GM13976 (cell line): ENCODE measurements at regions not wholly inside any gene's neighbourhood (a gene's known extent, or its start where the extent isn't known, plus 50 kb on each side); places are given as distances from the start of the nearest gene placed in this dataset.

Experiments used
- DNase-seq: peaks from one replicate; pipeline ENCODE4 v3.0.0; 2012; ENCODE audit warnings: low spot score
- in situ Hi-C: fragments of 300-500 bp; cut with MboI; formaldehyde crosslinking; loops from one replicate; pipeline ENCODE4 v1.12.0; 2022; ENCODE audit warnings: low sequenced_read_pairs, mixed read lengths, inconsistent platforms; ENCODE audit not compliant: unreplicated experiment
- TF ChIP-seq, protein P1 (sequence below): IDR thresholded peaks from 2 replicates; pipeline ENCODE4 v1.5.1; 2012; ENCODE audit warnings: borderline replicate concordance, mild to moderate bottlenecking; ENCODE audit not compliant: insufficient read depth; ENCODE audit errors: extremely low read depth, missing control alignments, control extremely low read depth

DNA sequence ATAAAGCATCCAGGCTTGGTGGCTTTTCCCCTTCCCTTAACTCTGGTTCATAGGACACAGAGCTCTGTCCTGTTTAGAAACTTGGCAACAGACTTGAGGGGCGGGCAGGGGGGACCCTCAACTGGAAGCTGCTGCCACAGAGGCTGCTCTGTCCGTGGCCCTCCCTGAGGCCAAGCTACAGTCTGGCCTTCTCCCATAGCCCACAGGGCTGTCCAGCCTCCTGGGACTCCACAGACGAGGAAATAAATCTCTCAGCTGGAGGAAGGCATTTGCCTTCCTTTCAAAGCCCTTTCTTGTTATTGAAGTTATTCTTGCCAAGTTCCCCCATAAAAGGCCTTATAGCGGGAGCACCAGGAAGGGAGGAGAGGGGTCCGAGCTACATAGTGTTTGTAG lies 248.8 kb upstream of the TPM1 start:
- TF ChIP-seq, protein P1, sequence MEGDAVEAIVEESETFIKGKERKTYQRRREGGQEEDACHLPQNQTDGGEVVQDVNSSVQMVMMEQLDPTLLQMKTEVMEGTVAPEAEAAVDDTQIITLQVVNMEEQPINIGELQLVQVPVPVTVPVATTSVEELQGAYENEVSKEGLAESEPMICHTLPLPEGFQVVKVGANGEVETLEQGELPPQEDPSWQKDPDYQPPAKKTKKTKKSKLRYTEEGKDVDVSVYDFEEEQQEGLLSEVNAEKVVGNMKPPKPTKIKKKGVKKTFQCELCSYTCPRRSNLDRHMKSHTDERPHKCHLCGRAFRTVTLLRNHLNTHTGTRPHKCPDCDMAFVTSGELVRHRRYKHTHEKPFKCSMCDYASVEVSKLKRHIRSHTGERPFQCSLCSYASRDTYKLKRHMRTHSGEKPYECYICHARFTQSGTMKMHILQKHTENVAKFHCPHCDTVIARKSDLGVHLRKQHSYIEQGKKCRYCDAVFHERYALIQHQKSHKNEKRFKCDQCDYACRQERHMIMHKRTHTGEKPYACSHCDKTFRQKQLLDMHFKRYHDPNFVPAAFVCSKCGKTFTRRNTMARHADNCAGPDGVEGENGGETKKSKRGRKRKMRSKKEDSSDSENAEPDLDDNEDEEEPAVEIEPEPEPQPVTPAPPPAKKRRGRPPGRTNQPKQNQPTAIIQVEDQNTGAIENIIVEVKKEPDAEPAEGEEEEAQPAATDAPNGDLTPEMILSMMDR, result no peak
- in situ Hi-C loops, result no loop called here

DNA sequence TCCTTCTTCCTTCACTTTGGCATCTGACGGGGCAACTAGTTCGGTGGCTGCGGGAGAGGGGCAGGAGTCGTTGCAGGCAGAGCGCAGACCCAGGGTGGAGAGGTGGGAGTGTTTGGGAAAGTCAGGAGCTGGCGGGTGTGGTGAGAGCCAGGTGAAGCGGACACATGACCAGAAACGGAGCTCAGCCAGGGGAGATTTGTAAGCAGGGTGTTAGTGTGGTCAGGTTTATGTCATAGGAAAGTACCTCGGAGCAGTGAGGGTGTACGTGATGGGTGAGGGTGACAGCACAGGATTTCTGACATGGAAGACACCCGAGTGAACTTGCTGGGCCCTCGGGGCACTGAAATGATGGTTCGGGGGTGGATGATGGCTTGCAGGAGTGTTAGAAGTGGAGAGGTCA lies 247.4 kb upstream of the TPM1 start:
- TF ChIP-seq, protein P1, result no peak
- DNase-seq, result peak; percentile 45
- in situ Hi-C loops, result no loop called here

More for the DNA sequence above, 248.8 kb upstream of the TPM1 start:
- no peak for DNase-seq

DNA sequence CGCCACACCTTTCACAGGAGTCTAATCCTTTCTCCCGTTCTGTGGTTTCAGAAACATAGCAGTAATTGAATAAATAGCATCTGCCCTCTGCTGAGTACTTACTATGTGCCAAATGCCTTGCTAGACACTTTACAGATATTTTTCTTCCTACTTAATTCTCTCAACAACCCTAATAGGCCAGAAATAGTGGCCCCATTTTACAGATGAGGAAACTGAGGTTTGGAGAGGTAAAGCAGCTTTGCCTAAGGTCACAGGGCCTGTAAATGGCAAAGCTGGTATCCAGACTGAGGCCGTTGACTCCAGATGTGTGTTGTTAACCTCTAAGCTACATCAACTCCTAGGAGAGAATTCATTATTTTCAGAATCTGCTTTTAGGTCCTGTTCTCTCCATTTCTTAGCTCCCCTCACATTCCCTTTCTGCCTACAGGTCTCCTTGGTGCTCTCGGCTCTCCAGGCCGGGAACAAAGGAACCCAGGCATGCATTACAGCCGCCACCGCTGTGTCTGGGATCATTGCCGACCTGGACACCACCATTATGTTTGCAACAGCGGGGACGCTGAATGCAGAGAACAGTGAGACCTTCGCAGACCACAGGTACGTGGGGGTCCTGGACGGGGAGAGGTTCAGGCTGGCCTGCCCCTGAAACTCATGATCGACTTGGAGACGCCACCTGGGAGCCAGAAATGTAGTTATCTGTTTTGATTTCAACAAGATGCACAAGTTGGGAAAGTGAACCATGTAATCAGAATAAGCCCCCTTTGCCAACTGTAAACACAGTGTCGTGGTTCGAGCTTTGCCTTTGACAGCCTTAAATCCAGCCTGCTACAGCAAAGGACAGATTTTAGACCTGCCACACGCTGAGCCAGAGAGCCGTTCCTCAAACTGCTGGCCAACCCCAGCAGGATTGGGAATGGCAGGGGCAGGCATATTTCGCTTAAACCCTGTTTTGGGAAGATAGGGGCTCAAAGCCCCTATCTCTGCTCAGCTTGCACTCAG lies 246.5 kb upstream of the TPM1 start:
- in situ Hi-C loops, result no loop called here
- no peak for DNase-seq
- TF ChIP-seq, protein P1, result no peak

DNA sequence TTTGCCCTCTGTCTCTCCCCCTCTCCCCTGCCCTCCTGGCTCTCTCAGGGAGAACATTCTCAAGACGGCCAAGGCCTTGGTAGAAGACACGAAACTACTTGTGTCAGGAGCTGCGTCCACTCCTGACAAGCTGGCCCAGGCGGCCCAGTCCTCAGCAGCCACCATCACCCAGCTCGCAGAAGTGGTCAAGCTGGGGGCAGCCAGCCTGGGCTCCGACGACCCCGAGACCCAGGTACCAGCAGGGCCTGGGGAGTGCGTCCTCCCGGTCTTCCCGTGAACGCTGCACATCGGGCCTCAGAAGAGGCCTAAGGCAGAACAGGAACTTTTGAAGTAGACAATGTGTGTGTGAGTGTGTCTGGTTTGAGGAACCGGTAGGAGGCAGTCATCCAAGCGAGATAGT lies 245.4 kb upstream of the TPM1 start:
- DNase-seq, result no peak
- in situ Hi-C loops, result no loop called here
- TF ChIP-seq, protein P1, result no peak

DNA sequence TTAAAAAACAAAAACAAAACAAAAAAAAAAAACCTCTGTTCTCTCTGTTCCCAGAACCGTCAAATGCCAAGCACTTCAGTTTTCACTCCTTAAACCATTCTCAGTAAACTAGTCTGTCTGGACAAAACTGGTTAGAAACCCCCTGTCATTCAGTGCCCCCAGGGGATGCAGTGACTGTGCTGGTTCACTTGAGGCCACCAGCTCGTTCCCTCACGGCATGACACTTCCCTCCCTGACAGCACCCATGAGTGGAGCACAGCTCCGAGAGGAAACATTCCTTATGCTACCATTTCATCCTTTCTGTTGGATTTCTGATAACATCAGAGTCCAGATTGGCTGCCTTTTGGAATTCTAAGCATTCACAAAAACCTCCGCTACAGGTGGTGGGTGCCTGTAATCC lies 244.0 kb upstream of the TPM1 start:
- TF ChIP-seq, protein P1, result no peak
- in situ Hi-C loops, result no loop called here

DNA sequence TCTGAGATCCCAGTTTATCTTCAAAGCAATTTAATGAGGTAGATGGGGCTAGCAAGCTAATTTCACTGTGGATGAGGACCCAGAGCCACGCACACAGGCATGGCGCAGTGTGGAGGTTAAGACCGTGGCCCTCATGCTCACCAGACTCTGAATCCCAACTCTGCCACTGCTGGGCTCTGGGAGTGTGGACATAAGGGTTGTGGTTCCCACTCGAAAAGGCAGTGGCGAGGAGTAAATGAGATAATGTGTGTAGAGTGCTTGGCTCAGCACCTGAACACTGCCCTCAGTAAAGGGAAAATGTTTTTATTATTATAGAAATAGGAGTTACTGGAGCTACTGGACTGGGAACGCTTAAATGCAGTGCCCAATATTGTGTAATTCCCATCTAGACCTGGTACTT lies 243.5 kb upstream of the TPM1 start:
- in situ Hi-C loops, result no loop called here
- DNase-seq, result no peak
- TF ChIP-seq, protein P1, result no peak

More for the DNA sequence above, 244.0 kb upstream of the TPM1 start:
- DNase-seq, result no peak

DNA sequence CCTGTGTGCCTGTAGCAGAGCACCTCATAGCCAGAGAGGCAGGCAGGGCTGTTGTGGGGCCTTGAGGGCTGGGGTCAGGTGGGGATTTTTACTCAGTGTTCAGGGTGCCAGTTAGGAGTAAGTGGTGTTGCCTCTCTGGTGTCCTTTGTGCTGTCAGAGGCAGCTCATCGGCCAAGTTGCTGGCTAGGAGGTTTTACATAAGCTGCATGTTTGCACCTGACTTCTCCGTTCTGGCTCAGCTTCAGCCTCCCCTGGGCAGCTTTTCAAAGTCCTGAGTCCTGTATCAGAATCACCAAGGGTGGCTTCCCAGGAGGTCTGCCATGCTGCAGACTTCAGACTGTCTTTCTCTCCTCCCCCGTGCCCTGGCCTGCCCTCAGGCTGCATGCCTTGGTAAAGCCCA lies 242.6 kb upstream of the TPM1 start:
- in situ Hi-C loops, result no loop called here
- no peak for DNase-seq
- TF ChIP-seq, protein P1, result no peak
